ENCODE measurements at regions not wholly inside any gene's neighbourhood (a gene's known extent, or its start where the extent isn't known, plus 50 kb on each side); places are given as distances from the start of the nearest gene placed in this dataset.

DNA sequence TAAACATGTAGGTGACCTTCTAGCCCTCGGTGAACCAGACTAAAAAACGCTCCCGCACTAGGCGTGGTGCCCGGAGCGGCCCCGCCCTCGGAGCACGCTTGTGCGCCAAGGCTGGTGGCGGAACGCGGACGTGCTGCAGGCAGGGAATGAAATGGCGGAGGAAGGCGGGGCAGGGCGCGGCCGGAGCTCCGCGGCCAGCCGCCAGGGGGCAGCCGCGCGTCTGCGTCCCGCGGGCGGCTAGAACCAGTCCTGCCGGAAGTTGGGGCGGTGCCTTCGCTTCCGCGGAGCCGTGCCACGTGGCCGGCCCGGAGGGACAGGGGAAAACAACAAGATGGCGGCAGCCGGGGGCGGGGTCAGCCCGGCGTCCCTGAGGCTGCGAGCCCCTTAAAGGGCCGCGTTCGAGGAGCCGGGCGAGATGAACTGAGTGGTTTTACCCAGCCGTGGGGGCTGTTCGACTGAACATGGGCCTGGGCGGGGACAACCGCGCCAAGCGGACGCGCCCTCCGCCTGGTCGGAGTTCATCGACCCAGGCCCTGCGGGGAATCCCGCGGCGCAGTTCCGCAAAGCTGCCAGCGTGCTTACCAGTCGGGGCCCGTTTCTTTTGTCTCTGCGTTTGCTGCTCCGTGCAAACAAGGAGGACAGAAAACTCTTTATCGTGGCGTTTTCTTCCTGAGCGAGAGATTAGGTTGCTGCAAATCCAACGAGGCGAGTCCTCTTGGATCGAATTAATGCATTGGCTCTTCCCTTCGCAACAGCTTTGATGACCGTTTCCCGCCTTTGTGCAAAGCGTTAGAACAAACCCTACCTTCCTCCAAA lies 90.9 kb upstream of the CHD2 start:
- TF ChIP-seq, protein P1, sequence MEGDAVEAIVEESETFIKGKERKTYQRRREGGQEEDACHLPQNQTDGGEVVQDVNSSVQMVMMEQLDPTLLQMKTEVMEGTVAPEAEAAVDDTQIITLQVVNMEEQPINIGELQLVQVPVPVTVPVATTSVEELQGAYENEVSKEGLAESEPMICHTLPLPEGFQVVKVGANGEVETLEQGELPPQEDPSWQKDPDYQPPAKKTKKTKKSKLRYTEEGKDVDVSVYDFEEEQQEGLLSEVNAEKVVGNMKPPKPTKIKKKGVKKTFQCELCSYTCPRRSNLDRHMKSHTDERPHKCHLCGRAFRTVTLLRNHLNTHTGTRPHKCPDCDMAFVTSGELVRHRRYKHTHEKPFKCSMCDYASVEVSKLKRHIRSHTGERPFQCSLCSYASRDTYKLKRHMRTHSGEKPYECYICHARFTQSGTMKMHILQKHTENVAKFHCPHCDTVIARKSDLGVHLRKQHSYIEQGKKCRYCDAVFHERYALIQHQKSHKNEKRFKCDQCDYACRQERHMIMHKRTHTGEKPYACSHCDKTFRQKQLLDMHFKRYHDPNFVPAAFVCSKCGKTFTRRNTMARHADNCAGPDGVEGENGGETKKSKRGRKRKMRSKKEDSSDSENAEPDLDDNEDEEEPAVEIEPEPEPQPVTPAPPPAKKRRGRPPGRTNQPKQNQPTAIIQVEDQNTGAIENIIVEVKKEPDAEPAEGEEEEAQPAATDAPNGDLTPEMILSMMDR (IDR thresholded peaks at IDR 0.05 in 4 of 5, conservative IDR thresholded peaks at IDR 0.05 in 1 of 5) = peak; percentile 79 to 100 (median 99)
- TF ChIP-seq POLR2A (IDR thresholded peaks at IDR 0.05) = peak; percentile 78 to 92
- H3K9me3 ChIP-seq = no peaks in the 10 kb centered on the region
- H3K36me3 ChIP-seq = no peaks in the 10 kb centered on the region
- H3K4me1 ChIP-seq = peaks cover 36 to 44% of the 10 kb centered on the region in 2 donors
- H3K4me3 ChIP-seq = peak overlapping the region; percentile 61 to 84 (median 70)
- ATAC-seq (peak; percentile 62 to 70), DNase-seq (peak; percentile 97 to 99)
- peak overlapping the region; percentile 97 to 99 (median 98) for H3K27ac ChIP-seq
- intact Hi-C loops (cut with DNase I; ENCODE audit: low total_unique reads) (loop anchor here (1.0 to 2.0 kb wide), 5 partner anchors 23 to 262 kb away; no protein-coding TSS in a partner anchor), in situ Hi-C loops (cut with MboI; ENCODE audit: low sequenced_read_pairs in 4 of 4) (loop anchor here in 2 of 4 donors (10.0 to 25.0 kb wide), 2 partner anchors 256 to 653 kb away; no protein-coding TSS in a partner anchor)
- H3K27me3 ChIP-seq = no peaks in the 10 kb centered on the region

DNA sequence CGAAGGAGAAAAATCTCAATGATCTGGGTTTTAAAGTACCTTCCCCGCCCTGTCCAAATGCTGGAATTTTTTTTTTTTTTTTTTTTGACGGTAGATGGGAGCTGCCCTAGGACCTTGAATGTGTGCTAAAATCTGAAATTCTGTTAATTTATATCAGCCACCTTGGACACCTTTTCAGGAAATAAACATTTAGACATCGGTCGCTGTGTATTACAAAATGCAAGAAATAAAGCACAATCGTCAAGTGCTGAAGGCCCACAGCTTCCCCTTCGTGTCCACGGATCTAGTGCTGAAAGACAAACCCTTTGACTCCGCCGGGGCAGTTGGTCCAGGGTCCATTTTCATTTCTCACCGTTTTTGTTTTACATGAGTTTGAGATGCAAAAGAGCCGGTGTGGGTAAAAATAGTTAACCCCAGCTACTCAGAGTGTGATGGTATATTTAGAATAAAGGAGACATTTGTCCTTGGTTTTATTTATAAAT lies 90.2 kb upstream of the CHD2 start:
- in situ Hi-C loops (cut with MboI; ENCODE audit: low sequenced_read_pairs in 4 of 4) = loop anchor here in 3 of 4 donors (5.0 to 25.0 kb wide), 4 partner anchors 72 to 652 kb away; no protein-coding TSS in a partner anchor
- H3K4me1 ChIP-seq = peaks cover 30 to 38% of the 10 kb centered on the region in 2 donors
- H3K9me3 ChIP-seq = no peaks in the 10 kb centered on the region
- no peaks in the 10 kb centered on the region for H3K36me3 ChIP-seq
- peak overlapping the region; percentile 48 to 72 (median 64) for H3K4me3 ChIP-seq
- ATAC-seq (peak; percentile 20 to 35), DNase-seq (peak in 1 of 2 donors; percentile 58)
- TF ChIP-seq, protein P1 (IDR thresholded peaks at IDR 0.05 in 4 of 5, conservative IDR thresholded peaks at IDR 0.05 in 1 of 5) = no peak
- no peak for TF ChIP-seq POLR2A (IDR thresholded peaks at IDR 0.05)
- intact Hi-C loops (cut with DNase I; ENCODE audit: low total_unique reads) = loop anchor here (1.0 to 2.0 kb wide), 5 partner anchors 22 to 261 kb away; no protein-coding TSS in a partner anchor
- peak overlapping the region; percentile 97 to 99 (median 98) for H3K27ac ChIP-seq
- no peaks in the 10 kb centered on the region for H3K27me3 ChIP-seq

DNA sequence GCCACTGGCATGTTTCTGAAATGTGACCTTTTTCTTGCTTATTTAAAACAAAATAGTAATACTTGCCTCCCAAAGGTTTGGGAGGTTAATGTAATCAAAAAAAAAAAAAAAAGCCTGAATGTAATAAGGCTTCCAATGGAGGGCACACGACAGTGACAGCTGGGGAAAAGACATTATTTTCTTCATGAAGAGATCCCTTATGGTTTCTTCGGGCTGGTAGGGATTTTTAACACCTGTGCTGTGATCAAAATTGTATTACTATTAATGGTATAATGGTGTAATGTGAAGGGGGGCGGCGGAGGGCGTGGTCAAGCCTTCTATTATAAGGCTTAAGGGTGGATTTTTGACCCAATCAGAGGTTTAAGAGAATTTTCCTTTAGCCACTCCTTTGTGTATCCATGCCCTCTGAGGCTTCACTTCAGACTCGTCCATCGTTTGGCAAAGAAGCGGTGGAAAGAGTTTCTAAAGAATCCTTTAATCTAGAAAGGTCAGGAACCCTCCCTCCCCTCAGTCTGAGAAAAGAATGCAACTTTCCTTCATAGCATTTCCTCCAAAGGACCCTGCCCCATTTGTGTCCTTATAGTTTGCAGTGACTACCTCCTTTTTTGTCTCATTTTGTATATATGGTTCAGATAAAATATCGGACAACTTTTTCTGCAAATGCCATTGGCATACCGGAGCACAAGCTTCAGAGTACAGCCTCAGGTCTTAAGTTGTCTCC lies 89.5 kb upstream of the CHD2 start:
- Histone ChIP-seq H3K27ac (peak overlapping the region; percentile 97 to 99 (median 98)), H3K9me3 (no peaks in the 10 kb centered on the region), H3K27me3 (no peaks in the 10 kb centered on the region), H3K36me3 (no peaks in the 10 kb centered on the region), H3K4me3 (peak overlapping the region; percentile 48 to 72 (median 64)), H3K4me1 (peaks cover 25 to 31% of the 10 kb centered on the region in 2 donors)
- DNase-seq = peak; percentile 41 to 74
- intact Hi-C loops (cut with DNase I; ENCODE audit: low total_unique reads) = no loop called here
- in situ Hi-C loops (cut with MboI; ENCODE audit: low sequenced_read_pairs in 4 of 4) = loop anchor here in 2 of 4 donors (5.0 to 25.0 kb wide), 3 partner anchors 72 to 652 kb away; no protein-coding TSS in a partner anchor
- TF ChIP-seq POLR2A (IDR thresholded peaks at IDR 0.05) = peak; percentile 35 to 59
- TF ChIP-seq, protein P1 (IDR thresholded peaks at IDR 0.05 in 4 of 5, conservative IDR thresholded peaks at IDR 0.05 in 1 of 5) = no peak
- ATAC-seq = peak; percentile 16 to 25

DNA sequence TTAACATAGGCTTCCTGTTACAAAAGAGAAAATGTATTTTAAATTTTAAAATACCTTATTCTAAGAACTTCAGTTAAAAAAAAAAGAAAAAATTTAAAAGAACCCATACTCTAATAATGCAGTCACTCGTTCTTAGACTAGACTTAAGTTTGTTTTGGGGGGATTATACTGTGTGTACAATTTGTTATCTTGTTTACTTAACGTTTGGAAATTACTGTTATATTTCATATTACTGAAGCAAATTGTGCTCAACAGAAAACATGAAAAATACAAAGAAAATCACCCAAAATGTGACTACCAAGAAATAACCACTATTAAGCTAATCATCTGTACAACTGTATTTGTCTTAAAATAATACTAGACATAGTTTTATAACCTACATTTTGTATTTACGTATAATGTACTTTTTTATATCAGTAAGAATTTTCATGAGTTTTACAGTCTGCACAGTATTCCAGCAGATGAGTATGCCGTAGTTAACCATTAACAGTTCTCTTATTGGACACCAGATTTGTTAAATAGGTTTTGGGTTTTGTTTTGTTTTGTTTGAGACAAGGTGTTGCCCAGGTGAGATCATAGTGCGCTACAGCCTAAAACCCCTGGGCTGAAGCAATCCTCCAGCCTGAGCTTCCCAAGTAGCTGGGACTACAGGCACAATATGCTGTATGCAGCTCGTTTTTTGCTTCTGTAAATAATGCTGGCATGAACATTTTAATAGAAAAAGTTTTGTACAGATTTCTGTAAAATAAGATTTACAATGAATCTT lies 88.8 kb upstream of the CHD2 start:
- Histone ChIP-seq H3K27ac (peak overlapping the region; percentile 97 to 99 (median 98)), H3K27me3 (no peaks in the 10 kb centered on the region), H3K36me3 (no peaks in the 10 kb centered on the region), H3K9me3 (no peaks in the 10 kb centered on the region), H3K4me1 (peaks cover 25 to 31% of the 10 kb centered on the region in 2 donors), H3K4me3 (peak overlapping the region; percentile 48 to 72 (median 64))
- no peak for TF ChIP-seq POLR2A (IDR thresholded peaks at IDR 0.05)
- TF ChIP-seq, protein P1 (IDR thresholded peaks at IDR 0.05 in 4 of 5, conservative IDR thresholded peaks at IDR 0.05 in 1 of 5) = no peak
- no peak for DNase-seq
- in situ Hi-C loops (cut with MboI; ENCODE audit: low sequenced_read_pairs in 4 of 4) = loop anchor here in 2 of 4 donors (5.0 to 25.0 kb wide), 3 partner anchors 71 to 651 kb away; no protein-coding TSS in a partner anchor
- no peak for ATAC-seq
- intact Hi-C loops (cut with DNase I; ENCODE audit: low total_unique reads) = no loop called here

Data from gastrocnemius medialis (tissue), 4 donors.